Endothelial cell of umbilical vein (primary cell): ENCODE measurements at regions not wholly inside any gene's neighbourhood (a gene's known extent, or its start where the extent isn't known, plus 50 kb on each side); places are given as distances from the start of the nearest gene placed in this dataset.

Experiments
- BruUV-seq: library from RNA; stranded (reverse); fragments of 400-500 nt; replicated peaks from 2 replicates; lab custom pipeline; 2021; lab: Mats Ljungman, UMichigan
- CTCF ChIA-PET: fragments of 300-600, 350-600 bp; sonication (Branson Sonifier 250); formaldehyde crosslinking; loops from one replicate; lab custom pipeline; 2021; ENCODE audit warnings: antibody characterized with exemption, inconsistent platforms; lab: Charles Lee
- POLR2A ChIA-PET: fragments of 300-600, 350-600 bp; sonication (Branson Sonifier 250); formaldehyde crosslinking; loops from one replicate; lab custom pipeline; 2021; ENCODE audit warnings: antibody characterized with exemption, inconsistent platforms; lab: Charles Lee
- DNase-seq: peaks from one replicate; pipeline ENCODE4 v3.0.0-alpha.2; 2011; ENCODE audit warnings: low read depth, low spot score
- FAIRE-seq: peaks from 2 replicates; lab custom pipeline; 2011; peaks lifted over from hg19 to GRCh38; lab: Jason Lieb, UNC
- H2AFZ ChIP-seq: 2 replicates; pipeline ENCODE4 v1.6.0; 2012; ENCODE audit warnings: low read depth, low read length, control low read depth, inconsistent platforms
- H3K27ac ChIP-seq: 2 replicates; pipeline ENCODE4 v1.5.1; 2011; ENCODE audit warnings: low read depth, mild to moderate bottlenecking, control low read depth, low read length, moderate library complexity; ENCODE audit not compliant: insufficient read depth
- H3K27me3 ChIP-seq, 2 experiments: 2 replicates each; pipeline versions ENCODE4 v1.6.0 to v1.6.1; 2011; ENCODE audit warnings: low read length in 2 of 2, mixed read lengths in 1 of 2; ENCODE audit not compliant: control insufficient read depth in 2 of 2, insufficient read depth in 2 of 2
- H3K36me3 ChIP-seq, 2 experiments: 2 replicates in 1 of 2; 3 replicates in 1 of 2; pipeline ENCODE4 v1.5.1; 2011; ENCODE audit warnings: low read length in 2 of 2, mild to moderate bottlenecking in 1 of 2, moderate library complexity in 1 of 2; ENCODE audit not compliant: control insufficient read depth in 2 of 2, insufficient read depth in 2 of 2; ENCODE audit errors: extremely low read depth in 1 of 2
- H3K4me1 ChIP-seq: 3 replicates; pipeline ENCODE4 v1.5.1; 2011; ENCODE audit warnings: mild to moderate bottlenecking, low read length; ENCODE audit not compliant: control insufficient read depth, insufficient read depth; ENCODE audit errors: extremely low read depth
- H3K4me2 ChIP-seq: 2 replicates; pipeline ENCODE4 v1.6.1; 2011; ENCODE audit warnings: low read length, control low read depth, mixed read lengths; ENCODE audit not compliant: insufficient read depth
- H3K4me3 ChIP-seq, 3 experiments: fragments of 200-600 bp in 1 of 3; sonication (generic), shearing (Covaris generic) in 1 of 3; replicated peaks in 1 of 3; 2 replicates each; pipeline ENCODE4 v1.5.1; 2011 to 2016; ENCODE audit warnings: control low read depth in 3 of 3, low read length in 3 of 3, mild to moderate bottlenecking in 2 of 3, inconsistent platforms in 1 of 3, low read depth in 1 of 3, moderate library complexity in 1 of 3; ENCODE audit not compliant: insufficient read depth in 1 of 3
- H3K79me2 ChIP-seq: 2 replicates; pipeline ENCODE4 v1.6.0; 2012; ENCODE audit warnings: low read length, inconsistent platforms; ENCODE audit not compliant: control insufficient read depth, insufficient read depth
- H3K9ac ChIP-seq: replicated peaks from 2 replicates; pipeline ENCODE3; 2011; ENCODE audit warnings: low read length, control low read depth; ENCODE audit not compliant: insufficient read depth; ENCODE audit errors: extremely low read depth
- H3K9me1 ChIP-seq: replicated peaks from 3 replicates; pipeline ENCODE4 v1.6.0; 2011; ENCODE audit warnings: mild to moderate bottlenecking, low read length; ENCODE audit not compliant: control insufficient read depth, insufficient read depth; ENCODE audit errors: extremely low read depth
- H3K9me3 ChIP-seq: replicated peaks from 2 replicates; pipeline ENCODE4 v1.5.1; 2012; ENCODE audit warnings: low read length, inconsistent platforms; ENCODE audit not compliant: control insufficient read depth, insufficient read depth
- H4K20me1 ChIP-seq: replicated peaks from 2 replicates; pipeline ENCODE3; 2011; ENCODE audit warnings: mild to moderate bottlenecking, low read length; ENCODE audit not compliant: control insufficient read depth, insufficient read depth; ENCODE audit errors: extremely low read depth
- CTCF ChIP-seq, 2 donors: IDR thresholded peaks; 1 replicate in 1 of 2; 2 replicates in 1 of 2; pipeline ENCODE4 v1.5.1; 2011; ENCODE audit warnings: low read length in 2 of 2, mild to moderate bottlenecking in 2 of 2, moderate library complexity in 2 of 2, control low read depth in 1 of 2, inconsistent platforms in 1 of 2, low read depth in 1 of 2; ENCODE audit not compliant: insufficient read depth in 1 of 2; ENCODE audit errors: extremely low read depth in 1 of 2
- EZH2 ChIP-seq: IDR thresholded peaks from 2 replicates; pipeline ENCODE4 v1.6.1; 2012; ENCODE audit warnings: borderline replicate concordance, low read depth, mild to moderate bottlenecking, moderate library complexity, low read length, inconsistent platforms; ENCODE audit not compliant: severe bottlenecking
- FOS ChIP-seq: IDR thresholded peaks from 2 replicates; pipeline ENCODE4 v1.6.1; 2011; ENCODE audit warnings: mild to moderate bottlenecking, low read length, moderate library complexity, borderline replicate concordance; ENCODE audit not compliant: insufficient read depth
- GATA2 ChIP-seq: IDR thresholded peaks from 2 replicates; pipeline ENCODE4 v1.7.0; 2011; ENCODE audit warnings: low read depth, mild to moderate bottlenecking, moderate library complexity, mixed read lengths, low read length; ENCODE audit not compliant: insufficient read length, insufficient read depth
- JUN ChIP-seq: IDR thresholded peaks from 2 replicates; pipeline ENCODE4 v1.6.1; 2011; ENCODE audit warnings: borderline replicate concordance, low read depth; ENCODE audit not compliant: insufficient read length, insufficient read depth
- MAX ChIP-seq: IDR thresholded peaks from 2 replicates; pipeline ENCODE4 v1.6.1; 2011; ENCODE audit not compliant: insufficient read depth, insufficient read length
- MYC ChIP-seq: IDR thresholded peaks from one replicate; pipeline ENCODE4 v1.6.1; 2011; ENCODE audit warnings: mild to moderate bottlenecking, low read depth, low read length
- POLR2A ChIP-seq: IDR thresholded peaks from 2 replicates; pipeline ENCODE4 v1.6.1; 2012; ENCODE audit warnings: low read depth, mild to moderate bottlenecking, control low read depth, low read length
- POLR2AphosphoS5 ChIP-seq: IDR thresholded peaks from 2 replicates; pipeline ENCODE4 v1.6.1; 2012; ENCODE audit warnings: low read depth, mild to moderate bottlenecking, control low read depth, low read length, moderate library complexity; ENCODE audit not compliant: insufficient read depth
- dilution Hi-C: fragments of 300-500 bp; cut with MboI; formaldehyde crosslinking; loops from one replicate; pipeline ENCODE4 v1.15.0; 2019; ENCODE audit warnings: low sequenced_read_pairs; ENCODE audit not compliant: extremely low pct_ligation_motif_present
- intact Hi-C: fragments of 100-400 bp; cut with micrococcal nuclease; formaldehyde crosslinking; loops from one replicate; pipeline ENCODE4 v1.10.0; 2022

GRCh38 chr22:23500508-23501260 lies 79.4 kb downstream of the IGLL1 start:
- Histone ChIP-seq H4K20me1 (no peaks in the 10 kb centered on the region), H3K36me3 (no peaks in the 10 kb centered on the region), H3K4me3 (no peak overlapping the region), H3K9me3 (no peaks in the 10 kb centered on the region), H2AFZ (no peak overlapping the region), H3K9ac (no peak overlapping the region), H3K27me3 (no peaks in the 10 kb centered on the region), H3K9me1 (no peaks in the 10 kb centered on the region), H3K4me2 (no peak overlapping the region), H3K27ac (no peak overlapping the region), H3K4me1 (no peaks in the 10 kb centered on the region), H3K79me2 (no peaks in the 10 kb centered on the region)
- TF ChIP-seq POLR2A (no peak), POLR2AphosphoS5 (no peak), JUN (no peak), MYC (no peak), EZH2 (no peak), GATA2 (no peak), FOS (no peak), CTCF (IDR thresholded peaks at IDR 0.05; ENCODE audit: extremely low read depth in 1 of 2, insufficient read depth in 1 of 2, low read depth in 1 of 2, low read length in 2 of 2) (no peak), MAX (no peak)
- ChIA-PET POLR2A (no interaction called here), CTCF (interaction anchor here (0.8 kb wide), 1 partner anchor 8 kb away, joined by 3 read pairs; no protein-coding TSS in a partner anchor)
- DNase-seq = no peak
- no TSS peak for BruUV-seq
- dilution Hi-C loops = no loop called here
- intact Hi-C loops = no loop called here
- no peak for FAIRE-seq
